Sigmoid colon (tissue), 4 donors: ENCODE measurements at regions not wholly inside any gene's neighbourhood (a gene's known extent, or its start where the extent isn't known, plus 50 kb on each side); places are given as distances from the start of the nearest gene placed in this dataset.

Source experiments
- POLR2A ChIP-seq, 2 donors: fragments of 450-650 bp; IDR thresholded peaks; one replicate each; pipeline ENCODE4 v1.6.1; 2016; ENCODE audit warnings: antibody characterized with exemption in 2 of 2, mild to moderate bottlenecking in 2 of 2, moderate library complexity in 2 of 2
- POLR2AphosphoS5 ChIP-seq, 4 donors: sonication (generic); formaldehyde crosslinking; IDR thresholded peaks; one replicate each; pipeline ENCODE4 v1.6.1; 2017; ENCODE audit warnings: antibody characterized with exemption in 4 of 4
- TF ChIP-seq, protein P1 (sequence below), 4 experiments: fragments of 450-650 bp in 3 of 4; fragments of 200-600 bp in 1 of 4; IDR thresholded peaks; one replicate each; pipeline ENCODE4 v1.5.1; 2016 to 2019; ENCODE audit warnings: antibody characterized with exemption in 4 of 4, mild to moderate bottlenecking in 3 of 4, moderate library complexity in 2 of 4

DNA sequence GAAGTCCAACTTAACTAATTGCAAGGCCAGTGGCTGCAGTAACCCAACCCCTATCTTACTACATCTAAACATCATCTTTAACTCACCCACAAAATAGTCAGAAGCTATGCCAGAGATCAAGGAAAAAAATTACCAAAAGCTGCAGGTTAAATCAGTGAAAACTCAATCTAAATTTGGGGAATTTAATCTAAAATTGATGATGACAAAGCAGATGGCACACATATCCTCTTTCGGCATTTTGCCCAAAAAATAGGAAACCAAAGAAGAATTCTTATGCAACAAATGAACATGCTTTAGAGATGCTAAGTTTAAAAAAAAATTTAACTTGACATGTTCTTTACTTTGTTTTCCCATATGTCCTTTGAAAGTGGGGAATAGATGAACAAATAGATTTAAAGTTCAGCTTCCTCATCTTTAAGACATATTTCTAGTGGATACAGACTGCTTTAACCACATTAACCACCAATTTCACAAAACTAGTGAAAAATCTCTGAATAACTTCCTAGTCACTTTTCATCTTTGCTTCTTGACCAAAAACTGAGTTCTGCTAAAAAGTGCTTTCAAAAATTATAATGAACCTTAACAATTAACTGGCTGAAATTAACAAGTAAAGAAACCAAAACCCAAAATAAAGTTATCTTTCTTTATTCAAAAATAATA, 74.3 kb upstream of the CCDC150 start:
- TF ChIP-seq, protein P1, sequence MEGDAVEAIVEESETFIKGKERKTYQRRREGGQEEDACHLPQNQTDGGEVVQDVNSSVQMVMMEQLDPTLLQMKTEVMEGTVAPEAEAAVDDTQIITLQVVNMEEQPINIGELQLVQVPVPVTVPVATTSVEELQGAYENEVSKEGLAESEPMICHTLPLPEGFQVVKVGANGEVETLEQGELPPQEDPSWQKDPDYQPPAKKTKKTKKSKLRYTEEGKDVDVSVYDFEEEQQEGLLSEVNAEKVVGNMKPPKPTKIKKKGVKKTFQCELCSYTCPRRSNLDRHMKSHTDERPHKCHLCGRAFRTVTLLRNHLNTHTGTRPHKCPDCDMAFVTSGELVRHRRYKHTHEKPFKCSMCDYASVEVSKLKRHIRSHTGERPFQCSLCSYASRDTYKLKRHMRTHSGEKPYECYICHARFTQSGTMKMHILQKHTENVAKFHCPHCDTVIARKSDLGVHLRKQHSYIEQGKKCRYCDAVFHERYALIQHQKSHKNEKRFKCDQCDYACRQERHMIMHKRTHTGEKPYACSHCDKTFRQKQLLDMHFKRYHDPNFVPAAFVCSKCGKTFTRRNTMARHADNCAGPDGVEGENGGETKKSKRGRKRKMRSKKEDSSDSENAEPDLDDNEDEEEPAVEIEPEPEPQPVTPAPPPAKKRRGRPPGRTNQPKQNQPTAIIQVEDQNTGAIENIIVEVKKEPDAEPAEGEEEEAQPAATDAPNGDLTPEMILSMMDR (IDR thresholded peaks at IDR 0.05): no peak
- TF ChIP-seq POLR2AphosphoS5 (IDR thresholded peaks at IDR 0.05) (no peak), POLR2A (IDR thresholded peaks at IDR 0.05) (no peak)
